GM12875 (cell line): ENCODE measurements at regions not wholly inside any gene's neighbourhood (a gene's known extent, or its start where the extent isn't known, plus 50 kb on each side); places are given as distances from the start of the nearest gene placed in this dataset.

Source experiments
- H3K4me3 ChIP-seq: one replicate; pipeline ENCODE4 v1.5.1; 2011; ENCODE audit warnings: low read depth, low read length, control low read depth
- CTCF ChIP-seq: IDR thresholded peaks from 2 replicates; pipeline ENCODE4 v1.5.1; 2011; ENCODE audit warnings: low read depth, mild to moderate bottlenecking, control low read depth, inconsistent platforms, low read length, moderate library complexity, borderline replicate concordance; ENCODE audit not compliant: insufficient read depth

- H3K4me3 ChIP-seq: no peak overlapping the region
- TF ChIP-seq CTCF: no peak
These were observed 1101.6 kb upstream of the RAG2 start for GRCh38 chr11:37699644-37700043.

- H3K4me3 ChIP-seq: no peak overlapping the region
- no peak for TF ChIP-seq CTCF
These were observed 1097.2 kb upstream of the RAG2 start for GRCh38 chr11:37695283-37695682.

GRCh38 chr11:37689951-37690350 lies 1091.9 kb upstream of the RAG2 start:
- H3K4me3 ChIP-seq: no peak overlapping the region
- no peak for TF ChIP-seq CTCF

- TF ChIP-seq CTCF: no peak
- H3K4me3 ChIP-seq: no peak overlapping the region
These were observed 1090.4 kb upstream of the RAG2 start for GRCh38 chr11:37688456-37688855.

- TF ChIP-seq CTCF: no peak
- no peak overlapping the region for H3K4me3 ChIP-seq
These were observed 1089.1 kb upstream of the RAG2 start for GRCh38 chr11:37687130-37687529.

GRCh38 chr11:37671321-37671720 lies 1073.3 kb upstream of the RAG2 start:
- no peak overlapping the region for H3K4me3 ChIP-seq
- no peak for TF ChIP-seq CTCF

- no peak overlapping the region for H3K4me3 ChIP-seq
- TF ChIP-seq CTCF: no peak
These were observed 1068.9 kb upstream of the RAG2 start for GRCh38 chr11:37666960-37667359.
